GM21515 (cell line): ENCODE measurements at regions not wholly inside any gene's neighbourhood (a gene's known extent, or its start where the extent isn't known, plus 50 kb on each side); places are given as distances from the start of the nearest gene placed in this dataset.
"Not testable (repeated sequence)": the region's sequence is repeated elsewhere in the genome, so short reads cannot be mapped to it uniquely, and the experiment has no call there.

ENCODE experiments used
- ATAC-seq: cut with Tn5 transposase; IDR thresholded peaks from one replicate; pipeline ENCODE4 v1.9.1; 2021; ENCODE audit not compliant: unreplicated experiment

GRCh38 chr3:81197386-81197785 lies 564.1 kb downstream of the GBE1 start:
- ATAC-seq: no peak

GRCh38 chr3:81195478-81195877 lies 566.0 kb downstream of the GBE1 start:
- no peak for ATAC-seq

- no peak for ATAC-seq
Measured at GRCh38 chr3:81186412-81186811, 575.0 kb downstream of the GBE1 start.

DNA sequence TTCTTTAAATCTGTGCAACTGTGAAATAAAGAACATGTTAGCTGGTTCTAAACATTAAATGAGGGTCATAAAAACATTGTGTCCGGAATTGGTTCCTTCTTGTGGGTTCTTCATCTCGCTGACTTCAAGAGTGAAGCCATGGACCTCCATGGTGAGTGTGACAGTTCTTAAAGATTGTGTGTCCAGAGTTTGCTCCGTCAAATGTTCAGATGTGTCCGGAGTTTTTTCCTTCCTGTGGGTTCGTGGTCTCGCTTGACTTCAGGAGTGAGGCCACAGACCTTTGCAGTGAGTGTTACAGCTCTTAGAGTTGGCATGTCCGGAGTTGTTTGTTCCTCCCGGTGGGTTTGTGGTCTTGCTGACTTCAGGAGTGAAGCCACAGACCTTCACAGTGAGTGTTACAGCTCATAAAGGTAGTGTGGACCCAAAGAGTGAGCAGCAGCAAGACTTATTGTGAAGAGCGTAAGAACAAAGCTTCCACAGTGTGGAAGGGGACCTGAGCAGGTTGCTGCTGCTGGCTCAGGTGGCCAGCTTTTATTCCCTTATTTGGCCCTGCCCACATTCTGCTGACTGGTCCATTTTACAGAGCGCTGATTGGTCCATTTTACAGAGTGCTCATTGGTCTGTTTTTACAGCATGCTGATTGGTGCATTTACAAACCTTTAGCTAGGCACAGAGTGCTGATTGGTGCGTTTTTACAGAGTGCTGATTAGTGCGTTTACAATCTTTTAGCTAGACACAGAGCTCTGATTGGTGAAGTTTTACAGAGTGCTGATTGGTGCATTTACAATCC lies 579.2 kb downstream of the GBE1 start:
- not testable (repeated sequence) for ATAC-seq

DNA sequence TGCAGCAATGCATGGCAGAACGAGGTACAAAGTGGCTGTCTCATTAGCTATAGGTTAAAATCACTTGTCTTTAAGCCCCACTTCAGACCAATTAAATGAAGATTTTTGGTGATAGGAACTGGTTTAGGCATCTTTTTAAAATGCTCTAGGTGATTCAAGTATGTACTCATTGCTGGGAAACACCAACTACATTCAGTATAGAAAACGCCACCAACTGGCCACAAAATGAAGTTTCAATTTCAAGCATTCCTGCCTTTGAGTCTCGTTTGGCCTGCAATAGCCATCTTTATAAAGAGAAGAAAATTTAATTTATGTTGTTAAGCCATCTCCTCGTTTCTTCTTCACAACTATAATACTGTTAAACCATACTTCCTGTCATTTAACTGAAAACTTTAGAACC lies 587.9 kb downstream of the GBE1 start:
- no peak for ATAC-seq

DNA sequence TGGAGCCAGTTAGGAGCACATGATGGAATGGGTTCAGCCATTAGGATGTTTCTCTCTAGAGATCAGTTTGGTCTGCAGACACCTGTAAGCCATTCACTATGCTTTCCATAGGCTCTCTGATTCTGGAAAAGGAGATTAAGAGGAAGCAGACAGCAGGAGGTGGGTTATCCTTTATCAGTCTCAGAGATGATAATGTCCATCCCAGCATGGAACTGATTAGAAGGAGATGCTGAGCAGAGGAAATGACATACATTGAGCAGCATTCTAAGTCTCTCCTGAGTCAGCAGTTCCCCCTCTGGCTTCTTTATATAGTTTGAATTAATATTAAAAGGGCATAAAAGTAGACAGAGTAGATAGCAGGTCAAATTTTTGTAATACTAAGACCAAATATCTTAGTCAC lies 591.1 kb downstream of the GBE1 start:
- ATAC-seq: no peak

DNA sequence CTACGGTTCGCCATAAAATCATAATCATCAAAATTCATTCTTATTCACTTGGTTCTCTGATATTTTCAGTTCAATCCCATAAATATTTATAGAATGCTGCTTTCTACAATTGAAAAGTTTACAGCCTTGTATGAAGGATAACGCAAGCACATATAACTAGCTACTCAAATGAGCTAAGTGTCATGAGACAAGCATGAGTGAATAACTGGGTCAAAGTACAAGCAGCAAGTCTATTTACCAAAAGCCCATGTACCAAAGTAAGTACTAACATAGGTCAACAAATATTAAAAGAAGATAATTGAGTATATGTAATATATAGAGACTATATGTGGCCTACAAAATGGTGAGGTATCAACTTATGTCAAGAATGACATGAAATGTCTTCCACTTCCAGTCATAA lies 596.6 kb downstream of the GBE1 start:
- no peak for ATAC-seq

GRCh38 chr3:81161851-81162250 lies 599.6 kb downstream of the GBE1 start:
- ATAC-seq: no peak

DNA sequence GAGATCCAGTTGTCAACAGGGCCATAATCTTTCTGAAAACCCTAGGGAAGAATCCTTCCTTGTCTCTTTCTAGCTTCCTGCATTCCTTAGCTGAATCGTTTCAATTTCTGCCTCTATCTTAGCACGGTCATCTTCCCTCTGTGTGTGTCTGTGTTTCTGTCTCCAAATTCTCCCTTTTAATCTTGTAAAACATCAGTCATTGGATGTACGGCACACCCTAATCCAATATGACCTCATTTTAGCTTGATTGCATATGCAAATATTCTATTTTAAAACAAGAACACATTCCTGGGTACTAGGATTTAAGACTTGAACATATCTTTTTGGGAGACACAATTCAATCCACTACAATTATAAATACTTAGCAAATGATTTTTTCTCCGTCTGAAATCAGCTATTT lies 600.3 kb downstream of the GBE1 start:
- ATAC-seq: no peak

DNA sequence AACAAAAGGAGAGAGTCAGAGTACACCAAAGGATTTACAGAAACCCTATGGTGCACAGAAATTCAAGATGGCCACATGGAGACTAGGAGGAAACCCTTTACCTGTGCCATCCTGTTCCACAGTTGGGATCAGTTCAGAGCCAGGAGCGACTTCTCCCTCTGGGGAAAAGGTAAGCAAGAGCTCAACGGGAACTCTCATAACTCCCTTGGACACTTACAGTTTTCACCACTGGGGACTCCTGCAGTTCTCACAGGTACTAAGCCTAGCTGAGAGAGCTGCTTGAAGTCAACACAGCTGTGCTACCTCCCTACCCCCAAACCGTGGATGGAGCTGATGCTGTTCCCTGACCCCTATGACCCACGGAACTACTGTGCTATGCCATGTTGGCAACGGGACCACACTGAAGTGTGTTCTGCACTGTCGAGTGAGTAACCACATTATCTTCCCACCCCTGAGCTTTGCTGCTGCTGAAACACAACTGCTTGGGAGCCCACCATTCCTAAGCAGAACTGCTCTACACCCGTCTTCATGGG lies 606.8 kb downstream of the GBE1 start:
- ATAC-seq: no peak

DNA sequence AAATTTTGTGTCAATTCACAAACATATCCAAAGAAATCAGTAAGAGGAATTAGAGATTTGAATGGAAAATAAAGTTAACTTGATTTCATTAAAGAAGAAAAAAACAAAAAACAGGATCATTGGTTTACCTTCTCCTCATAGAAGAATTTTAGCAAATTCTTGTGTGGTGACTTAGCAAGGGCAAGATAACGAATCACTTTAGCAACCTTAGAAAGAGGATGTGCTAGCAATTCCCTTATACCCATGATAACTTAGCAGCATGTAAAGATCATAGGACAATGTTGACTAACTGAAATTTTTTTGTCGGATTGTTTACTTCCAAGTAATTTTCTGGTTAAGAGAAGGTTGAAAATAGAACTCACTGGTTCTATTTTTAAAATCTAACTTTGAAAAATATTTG lies 609.3 kb downstream of the GBE1 start:
- no peak for ATAC-seq

- ATAC-seq: no peak
Measured at GRCh38 chr3:81132995-81133394, 628.5 kb downstream of the GBE1 start.

DNA sequence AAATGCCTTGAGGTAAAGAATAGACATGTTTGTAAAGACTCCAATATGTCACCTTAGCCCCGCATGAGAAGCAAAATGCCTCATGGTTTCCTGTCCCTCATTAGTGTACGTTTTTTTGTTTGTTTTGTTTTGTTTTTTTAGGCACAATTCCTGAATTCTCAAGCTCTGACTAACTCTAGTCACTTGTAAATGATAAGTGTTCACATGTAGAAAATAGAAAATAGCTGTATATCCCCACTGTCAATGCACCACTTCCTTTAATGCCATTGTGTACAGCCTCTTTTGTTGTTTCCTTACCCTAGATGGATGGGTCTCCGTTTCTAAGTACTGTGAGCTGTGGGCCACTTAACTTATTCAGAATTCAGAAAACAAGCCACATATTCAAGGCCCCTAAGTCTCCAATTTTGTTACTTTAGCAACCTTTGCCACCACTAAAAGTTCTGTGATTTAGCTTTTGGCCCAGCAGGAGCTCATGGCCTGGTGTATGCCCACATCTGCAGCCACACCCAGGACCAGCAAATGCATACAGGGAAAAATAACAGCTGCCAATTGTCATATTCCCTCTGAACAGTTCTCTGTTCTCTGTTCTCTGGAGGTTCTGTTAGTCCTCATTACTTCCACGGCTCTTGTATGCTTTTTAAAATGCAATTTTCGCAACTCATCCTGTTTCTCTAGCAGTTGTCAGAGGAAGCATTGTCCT lies 655.5 kb downstream of the GBE1 start:
- no peak for ATAC-seq

- no peak for ATAC-seq
Measured at GRCh38 chr3:81105206-81105605, 656.2 kb downstream of the GBE1 start.

DNA sequence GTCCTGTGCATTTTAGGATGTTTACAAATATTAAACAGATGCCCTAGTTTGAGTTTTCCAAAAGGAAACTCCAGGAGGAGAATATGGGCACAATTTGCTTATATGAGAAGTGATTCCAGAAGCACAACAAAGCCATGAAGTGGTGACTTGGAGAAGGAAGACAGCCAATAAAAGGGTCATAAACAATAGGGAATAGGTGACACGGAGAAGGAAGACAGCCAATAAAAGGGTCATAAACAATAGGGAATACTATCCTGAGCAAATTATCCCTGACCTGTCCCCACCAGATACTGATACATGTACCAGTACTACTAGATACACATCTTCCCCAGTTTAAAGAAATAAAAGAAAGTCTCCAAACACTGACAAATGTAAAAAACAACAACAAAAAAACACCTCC lies 663.6 kb downstream of the GBE1 start:
- no peak for ATAC-seq

DNA sequence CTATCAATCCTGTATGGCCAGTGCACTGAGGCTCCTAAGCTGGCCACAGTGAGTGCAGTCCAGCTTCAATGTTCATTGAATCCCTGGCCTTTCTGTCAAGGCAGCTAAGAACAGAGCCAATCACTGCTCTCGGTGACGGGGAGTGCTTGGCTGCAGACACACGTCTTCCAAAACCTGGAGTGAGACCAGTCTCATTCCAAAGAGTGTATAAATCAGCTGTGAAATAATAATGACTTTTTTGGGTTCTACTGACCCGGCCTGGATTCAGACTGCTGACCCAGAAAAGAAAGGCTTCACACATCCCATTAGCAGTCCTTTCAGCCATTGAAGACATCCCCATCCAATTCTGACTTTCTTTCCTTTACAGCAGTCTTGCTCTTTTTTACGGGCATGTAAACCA lies 665.5 kb downstream of the GBE1 start:
- no peak for ATAC-seq

- no peak for ATAC-seq
Measured at GRCh38 chr3:81094986-81095385, 666.5 kb downstream of the GBE1 start.

DNA sequence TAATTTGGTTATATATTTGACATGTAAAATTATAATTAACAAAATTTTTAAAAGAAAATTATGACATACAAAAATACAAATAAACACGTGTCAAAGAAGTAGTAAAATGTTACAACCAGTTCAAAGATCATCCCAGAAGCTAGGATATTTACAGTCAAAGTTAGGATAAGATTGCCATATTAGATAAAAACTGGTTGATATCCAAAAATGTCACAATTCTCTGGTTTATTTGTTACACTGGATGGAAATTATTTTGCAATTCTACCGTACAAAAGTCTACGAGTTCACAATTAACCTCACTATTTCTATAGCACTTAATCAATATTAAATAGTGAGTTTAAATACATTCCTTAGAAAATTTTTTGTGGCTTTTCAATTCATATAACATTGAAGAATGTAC lies 673.8 kb downstream of the GBE1 start:
- ATAC-seq: no peak

DNA sequence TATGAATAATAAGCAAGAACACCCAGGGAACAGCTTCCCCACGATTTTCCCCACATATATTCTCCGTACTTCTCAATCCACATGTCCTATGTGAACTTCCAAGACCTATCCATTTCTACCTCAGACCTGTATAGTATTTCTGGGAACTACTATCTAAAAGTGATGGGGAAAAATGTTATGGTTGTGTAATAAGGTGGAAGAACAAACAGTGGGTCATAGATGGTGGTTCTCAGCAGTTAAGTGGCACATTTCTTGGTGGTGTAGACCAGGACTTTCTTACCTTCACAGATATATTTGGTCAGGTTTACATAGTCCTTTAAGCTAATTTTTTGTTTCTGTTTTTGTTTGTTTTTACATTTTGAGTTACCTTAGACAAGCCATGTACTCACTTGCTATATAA lies 675.1 kb downstream of the GBE1 start:
- no peak for ATAC-seq

DNA sequence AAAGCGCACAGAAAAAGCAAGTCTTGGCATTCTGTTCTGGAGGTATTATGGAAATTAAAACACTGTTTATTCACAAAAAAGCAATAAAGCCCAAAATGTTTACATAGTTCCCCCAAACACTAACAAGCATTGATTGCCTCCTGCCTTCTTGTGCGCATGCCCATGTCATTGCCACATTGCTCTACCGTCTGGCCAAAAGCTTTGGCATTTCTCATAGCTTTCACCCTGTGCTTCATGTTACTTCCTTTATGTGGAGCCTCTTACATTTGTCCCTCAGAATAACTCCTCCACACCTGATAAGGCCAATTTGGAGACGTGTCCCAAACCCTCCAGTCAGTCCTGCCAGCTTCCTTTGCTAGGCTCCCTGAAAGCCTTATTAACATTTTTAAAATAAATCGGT lies 680.8 kb downstream of the GBE1 start:
- no peak for ATAC-seq

DNA sequence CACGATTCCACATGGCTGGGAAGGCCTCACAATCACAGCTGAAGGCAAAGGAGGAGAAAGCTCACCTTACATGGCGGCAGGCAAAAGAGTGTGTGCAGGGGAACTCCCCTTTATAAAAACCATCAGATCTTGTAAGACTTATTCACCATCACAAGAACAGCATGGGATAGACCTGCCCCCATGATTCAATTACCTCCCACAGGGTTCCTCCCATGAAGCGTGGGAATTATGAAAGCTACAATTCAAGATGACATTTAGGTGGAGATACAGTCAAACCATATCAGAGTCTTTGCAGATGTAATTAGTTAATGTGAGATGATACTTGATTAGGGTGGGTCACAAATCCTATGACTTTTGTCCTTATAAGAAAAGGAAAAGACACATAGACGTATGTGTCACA lies 688.9 kb downstream of the GBE1 start:
- ATAC-seq: no peak

DNA sequence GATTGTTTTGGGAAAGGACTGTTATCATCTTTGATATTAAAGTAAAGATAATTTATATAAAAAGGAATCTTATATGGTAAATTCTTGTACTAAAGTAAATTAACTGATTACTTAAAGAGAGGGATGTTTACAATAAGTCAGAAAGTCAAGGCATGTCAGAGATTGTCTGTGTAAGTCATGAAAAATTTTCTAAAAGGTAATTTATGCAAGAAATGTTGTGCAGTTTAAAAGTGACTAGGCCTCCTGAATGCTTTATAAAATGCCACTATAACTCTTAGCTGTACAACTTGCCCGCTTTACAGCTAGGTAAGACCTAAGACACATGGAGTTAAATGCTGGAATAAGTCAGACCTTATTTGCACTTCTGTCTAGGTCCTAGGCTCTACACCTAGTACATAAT lies 692.9 kb downstream of the GBE1 start:
- ATAC-seq: no peak
